Osteoblast (primary cell): ENCODE measurements at regions not wholly inside any gene's neighbourhood (a gene's known extent, or its start where the extent isn't known, plus 50 kb on each side); places are given as distances from the start of the nearest gene placed in this dataset.

ENCODE experiments used
- DNase-seq: peaks from one replicate; pipeline ENCODE4 v3.0.0; 2011; ENCODE audit warnings: low spot score, mixed read lengths; ENCODE audit not compliant: insufficient read length; ENCODE audit errors: missing footprints
- H2AFZ ChIP-seq: 2 replicates; pipeline ENCODE4 v1.6.0; 2011; ENCODE audit warnings: mild to moderate bottlenecking, low read length
- H3K27ac ChIP-seq: 2 replicates; pipeline ENCODE4 v1.5.1; 2011; ENCODE audit warnings: mild to moderate bottlenecking, low read depth, low read length, moderate library complexity
- H3K27me3 ChIP-seq: 2 replicates; pipeline ENCODE4 v1.6.0; 2012; ENCODE audit warnings: mild to moderate bottlenecking, control low read depth, inconsistent platforms, low read length, moderate library complexity; ENCODE audit not compliant: insufficient read depth
- H3K36me3 ChIP-seq: 2 replicates; pipeline ENCODE4 v1.5.1; 2011; ENCODE audit warnings: mild to moderate bottlenecking, low read length, control low read depth, moderate library complexity; ENCODE audit not compliant: insufficient read depth
- H3K4me1 ChIP-seq: 2 replicates; pipeline ENCODE4 v1.5.1; 2011; ENCODE audit warnings: mild to moderate bottlenecking, low read length, control low read depth, moderate library complexity; ENCODE audit not compliant: insufficient read depth
- H3K4me2 ChIP-seq: 2 replicates; pipeline ENCODE4 v1.6.0; 2011; ENCODE audit warnings: mild to moderate bottlenecking, low read length; ENCODE audit not compliant: insufficient read depth
- H3K4me3 ChIP-seq: fragments of 200-600 bp; sonication (generic); 3 replicates; pipeline ENCODE4 v1.5.1; 2012; ENCODE audit warnings: mild to moderate bottlenecking, low read length, inconsistent platforms; ENCODE audit not compliant: insufficient read depth
- H3K79me2 ChIP-seq: 2 replicates; pipeline ENCODE4 v1.6.0; 2012; ENCODE audit warnings: mild to moderate bottlenecking, low read length, control low read depth, inconsistent platforms; ENCODE audit not compliant: insufficient read depth
- H3K9me3 ChIP-seq: 2 replicates; pipeline ENCODE4 v1.5.1; 2011; ENCODE audit warnings: low read depth, low read length, control low read depth
- H4K20me1 ChIP-seq: 2 replicates; pipeline ENCODE4 v1.6.0; 2012; ENCODE audit warnings: mild to moderate bottlenecking, low read length, control low read depth; ENCODE audit not compliant: insufficient read depth
- TF ChIP-seq, protein P1 (sequence below): IDR thresholded peaks from 2 replicates; pipeline ENCODE4 v1.5.1; 2011; ENCODE audit warnings: mild to moderate bottlenecking, low read depth, low read length, moderate library complexity; ENCODE audit errors: extremely low read depth

- no peak overlapping the region for H3K4me2 ChIP-seq
- H2AFZ ChIP-seq = no peak overlapping the region
- no peak overlapping the region for H3K27ac ChIP-seq
- H3K36me3 ChIP-seq = no peaks in the 10 kb centered on the region
- no peak for DNase-seq
- H3K9me3 ChIP-seq = no peaks in the 10 kb centered on the region
- no peaks in the 10 kb centered on the region for H3K79me2 ChIP-seq
- H3K4me1 ChIP-seq = no peaks in the 10 kb centered on the region
- TF ChIP-seq, protein P1, sequence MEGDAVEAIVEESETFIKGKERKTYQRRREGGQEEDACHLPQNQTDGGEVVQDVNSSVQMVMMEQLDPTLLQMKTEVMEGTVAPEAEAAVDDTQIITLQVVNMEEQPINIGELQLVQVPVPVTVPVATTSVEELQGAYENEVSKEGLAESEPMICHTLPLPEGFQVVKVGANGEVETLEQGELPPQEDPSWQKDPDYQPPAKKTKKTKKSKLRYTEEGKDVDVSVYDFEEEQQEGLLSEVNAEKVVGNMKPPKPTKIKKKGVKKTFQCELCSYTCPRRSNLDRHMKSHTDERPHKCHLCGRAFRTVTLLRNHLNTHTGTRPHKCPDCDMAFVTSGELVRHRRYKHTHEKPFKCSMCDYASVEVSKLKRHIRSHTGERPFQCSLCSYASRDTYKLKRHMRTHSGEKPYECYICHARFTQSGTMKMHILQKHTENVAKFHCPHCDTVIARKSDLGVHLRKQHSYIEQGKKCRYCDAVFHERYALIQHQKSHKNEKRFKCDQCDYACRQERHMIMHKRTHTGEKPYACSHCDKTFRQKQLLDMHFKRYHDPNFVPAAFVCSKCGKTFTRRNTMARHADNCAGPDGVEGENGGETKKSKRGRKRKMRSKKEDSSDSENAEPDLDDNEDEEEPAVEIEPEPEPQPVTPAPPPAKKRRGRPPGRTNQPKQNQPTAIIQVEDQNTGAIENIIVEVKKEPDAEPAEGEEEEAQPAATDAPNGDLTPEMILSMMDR = no peak
- H3K27me3 ChIP-seq = no peaks in the 10 kb centered on the region
- H3K4me3 ChIP-seq = no peak overlapping the region
- no peaks in the 10 kb centered on the region for H4K20me1 ChIP-seq
Observed at GRCh38 chr1:103945774-103946173, 196.1 kb downstream of the AMY1C start.

- Histone ChIP-seq H3K4me2 (no peak overlapping the region), H3K27ac (no peak overlapping the region), H3K36me3 (no peaks in the 10 kb centered on the region), H3K9me3 (no peaks in the 10 kb centered on the region), H3K4me3 (no peak overlapping the region), H3K4me1 (no peaks in the 10 kb centered on the region), H4K20me1 (no peaks in the 10 kb centered on the region), H2AFZ (no peak overlapping the region), H3K79me2 (no peaks in the 10 kb centered on the region), H3K27me3 (no peaks in the 10 kb centered on the region)
- no peak for DNase-seq
- TF ChIP-seq, protein P1 = no peak
Observed at GRCh38 chr1:103948526-103948925, 198.8 kb downstream of the AMY1C start.

- Histone ChIP-seq H3K27ac (no peak overlapping the region), H3K4me3 (no peak overlapping the region), H3K4me2 (no peak overlapping the region), H3K4me1 (no peaks in the 10 kb centered on the region), H4K20me1 (no peaks in the 10 kb centered on the region), H3K36me3 (no peaks in the 10 kb centered on the region), H3K79me2 (no peaks in the 10 kb centered on the region), H3K9me3 (no peaks in the 10 kb centered on the region), H2AFZ (no peak overlapping the region), H3K27me3 (no peaks in the 10 kb centered on the region)
- DNase-seq = no peak
- TF ChIP-seq, protein P1 = no peak
Observed at GRCh38 chr1:103949779-103950178, 200.1 kb downstream of the AMY1C start.

DNA sequence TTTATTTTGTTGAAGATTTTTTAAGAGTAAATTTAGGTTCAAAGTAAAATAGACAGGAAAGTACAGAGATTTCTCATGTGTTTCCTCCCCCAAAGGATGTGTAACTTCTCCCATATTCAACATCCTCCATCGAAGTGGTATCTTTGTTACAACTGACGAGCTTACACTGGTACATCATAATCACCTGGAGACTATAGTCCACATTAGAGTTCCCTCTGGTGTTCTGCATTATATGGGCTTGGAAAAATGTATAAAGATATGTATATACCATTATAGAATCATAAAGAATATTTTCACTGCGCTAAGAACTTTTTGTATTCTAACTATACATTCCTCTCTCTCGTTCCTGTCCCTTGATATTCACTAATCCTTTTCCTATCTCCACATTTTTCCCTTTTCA is 203.7 kb downstream of the AMY1C start:
- H3K79me2 ChIP-seq = no peaks in the 10 kb centered on the region
- no peaks in the 10 kb centered on the region for H3K9me3 ChIP-seq
- H3K4me3 ChIP-seq = no peak overlapping the region
- no peaks in the 10 kb centered on the region for H3K27me3 ChIP-seq
- H3K36me3 ChIP-seq = no peaks in the 10 kb centered on the region
- H3K4me1 ChIP-seq = no peaks in the 10 kb centered on the region
- TF ChIP-seq, protein P1 = no peak
- H4K20me1 ChIP-seq = no peaks in the 10 kb centered on the region
- no peak for DNase-seq
- no peak overlapping the region for H3K27ac ChIP-seq
- H2AFZ ChIP-seq = no peak overlapping the region
- H3K4me2 ChIP-seq = no peak overlapping the region
